Fibroblast of skin of right quadriceps (primary cell): ENCODE measurements at regions not wholly inside any gene's neighbourhood (a gene's known extent, or its start where the extent isn't known, plus 50 kb on each side); places are given as distances from the start of the nearest gene placed in this dataset.
"Not testable (repeated sequence)": the region's sequence is repeated elsewhere in the genome, so short reads cannot be mapped to it uniquely, and the experiment has no call there.

ENCODE experiments used
- DNase-seq: peaks from one replicate; pipeline ENCODE4 v3.0.0-alpha.2; 2013

GRCh38 chr12:17076811-17077210 is 470.8 kb upstream of the LMO3 start:
- DNase-seq: no peak

- no peak for DNase-seq
Measured at GRCh38 chr12:17076028-17076744, 470.2 kb upstream of the LMO3 start.

- no peak for DNase-seq
Measured at GRCh38 chr12:17064834-17065233, 458.9 kb upstream of the LMO3 start.

GRCh38 chr12:17062267-17063036 is 456.5 kb upstream of the LMO3 start:
- DNase-seq: no peak

GRCh38 chr12:17060260-17060659 is 454.3 kb upstream of the LMO3 start:
- DNase-seq: no peak

GRCh38 chr12:17056546-17056945 is 450.6 kb upstream of the LMO3 start:
- DNase-seq: no peak

- DNase-seq: no peak
Measured at GRCh38 chr12:17038923-17039322, 433.0 kb upstream of the LMO3 start.

- DNase-seq: no peak
Measured at GRCh38 chr12:17035372-17035771, 429.4 kb upstream of the LMO3 start.

GRCh38 chr12:17030338-17030737 is 424.4 kb upstream of the LMO3 start:
- no peak for DNase-seq

GRCh38 chr12:17028348-17028747 is 422.4 kb upstream of the LMO3 start:
- no peak for DNase-seq

GRCh38 chr12:17025424-17025823 is 419.5 kb upstream of the LMO3 start:
- not testable (repeated sequence) for DNase-seq

- DNase-seq: no peak
Measured at GRCh38 chr12:17020765-17021164, 414.8 kb upstream of the LMO3 start.

GRCh38 chr12:17017402-17017801 is 411.4 kb upstream of the LMO3 start:
- DNase-seq: no peak

GRCh38 chr12:17016116-17016864 is 410.3 kb upstream of the LMO3 start:
- no peak for DNase-seq

GRCh38 chr12:17015501-17015900 is 409.5 kb upstream of the LMO3 start:
- DNase-seq: no peak

- DNase-seq: not testable (repeated sequence)
Measured at GRCh38 chr12:17007442-17008040, 401.6 kb upstream of the LMO3 start.

- not testable (repeated sequence) for DNase-seq
Measured at GRCh38 chr12:16998538-16998937, 392.6 kb upstream of the LMO3 start.

- no peak for DNase-seq
Measured at GRCh38 chr12:16984484-16984883, 378.5 kb upstream of the LMO3 start.

GRCh38 chr12:16972923-16973770 is 367.2 kb upstream of the LMO3 start:
- DNase-seq: no peak

GRCh38 chr12:16962889-16963288 is 356.9 kb upstream of the LMO3 start:
- no peak for DNase-seq

- DNase-seq: peak; percentile 21
Measured at GRCh38 chr12:16955083-16955657, 349.2 kb upstream of the LMO3 start.
